NT2/D1 (cell line): ENCODE measurements at regions not wholly inside any gene's neighbourhood (a gene's known extent, or its start where the extent isn't known, plus 50 kb on each side); places are given as distances from the start of the nearest gene placed in this dataset.
"Not testable (repeated sequence)": the region's sequence is repeated elsewhere in the genome, so short reads cannot be mapped to it uniquely, and the experiment has no call there.

ENCODE experiments used
- DNase-seq: peaks from one replicate; pipeline ENCODE4 v3.0.0-alpha.2; 2011; ENCODE audit warnings: low read depth, low spot score
- H3K27me3 ChIP-seq: 2 replicates; pipeline ENCODE4 v1.6.0; 2011; ENCODE audit warnings: mild to moderate bottlenecking; ENCODE audit not compliant: insufficient read length, insufficient read depth
- H3K36me3 ChIP-seq: 2 replicates; pipeline ENCODE4 v1.6.1; 2011; ENCODE audit warnings: mild to moderate bottlenecking, low read length, mixed read lengths; ENCODE audit not compliant: insufficient read depth, insufficient read length
- H3K4me1 ChIP-seq: 2 replicates; pipeline ENCODE4 v1.5.1; 2011; ENCODE audit not compliant: insufficient read depth, insufficient read length
- H3K4me3 ChIP-seq: 2 replicates; pipeline ENCODE4 v1.5.1; 2011; ENCODE audit warnings: low read depth; ENCODE audit not compliant: insufficient read length
- H3K9ac ChIP-seq: 2 replicates; pipeline ENCODE4 v1.6.0; 2011; ENCODE audit warnings: low read depth; ENCODE audit not compliant: insufficient read length
- H3K9me3 ChIP-seq: 2 replicates; pipeline ENCODE4 v1.5.1; 2011; ENCODE audit warnings: mild to moderate bottlenecking, low read length; ENCODE audit not compliant: insufficient read depth
- SUZ12 ChIP-seq: IDR thresholded peaks from 2 replicates; pipeline ENCODE4 v1.6.1; 2011; ENCODE audit not compliant: insufficient read length, insufficient read depth; ENCODE audit errors: extremely low read depth
- YY1 ChIP-seq: IDR thresholded peaks from 2 replicates; pipeline ENCODE4 v1.6.1; 2011; ENCODE audit not compliant: insufficient read length, insufficient read depth
- ZNF274 ChIP-seq: IDR thresholded peaks from 2 replicates; pipeline ENCODE4 v1.6.1; 2011; ENCODE audit warnings: mild to moderate bottlenecking, low read depth, low read length

GRCh38 chr15:46946953-46947352, 770.4 kb upstream of the SEMA6D start:
- H3K27me3 ChIP-seq = no peaks in the 10 kb centered on the region
- no peak for TF ChIP-seq YY1
- TF ChIP-seq SUZ12 = no peak
- TF ChIP-seq ZNF274 = no peak
- no peak for DNase-seq
- H3K9ac ChIP-seq = no peak overlapping the region
- H3K4me1 ChIP-seq = no peaks in the 10 kb centered on the region
- no peaks in the 10 kb centered on the region for H3K36me3 ChIP-seq
- H3K9me3 ChIP-seq = no peaks in the 10 kb centered on the region
- no peak overlapping the region for H3K4me3 ChIP-seq

- no peaks in the 10 kb centered on the region for H3K9me3 ChIP-seq
- H3K27me3 ChIP-seq = no peaks in the 10 kb centered on the region
- no peaks in the 10 kb centered on the region for H3K36me3 ChIP-seq
- H3K4me1 ChIP-seq = no peaks in the 10 kb centered on the region
- H3K9ac ChIP-seq = no peak overlapping the region
- no peak overlapping the region for H3K4me3 ChIP-seq
- no peak for TF ChIP-seq ZNF274
- no peak for TF ChIP-seq YY1
- no peak for TF ChIP-seq SUZ12
- no peak for DNase-seq
These were observed 761.7 kb upstream of the SEMA6D start for GRCh38 chr15:46955576-46955975.

- no peak for TF ChIP-seq SUZ12
- TF ChIP-seq YY1 = no peak
- TF ChIP-seq ZNF274 = no peak
- Histone ChIP-seq H3K9ac (no peak overlapping the region), H3K4me3 (no peak overlapping the region), H3K36me3 (no peaks in the 10 kb centered on the region), H3K9me3 (no peaks in the 10 kb centered on the region), H3K27me3 (no peaks in the 10 kb centered on the region), H3K4me1 (no peaks in the 10 kb centered on the region)
- no peak for DNase-seq
These were observed 760.8 kb upstream of the SEMA6D start for GRCh38 chr15:46956456-46956855.

- Histone ChIP-seq H3K4me3 (no peak overlapping the region), H3K27me3 (no peaks in the 10 kb centered on the region), H3K9ac (no peak overlapping the region), H3K9me3 (no peaks in the 10 kb centered on the region), H3K4me1 (no peaks in the 10 kb centered on the region), H3K36me3 (no peaks in the 10 kb centered on the region)
- no peak for DNase-seq
- TF ChIP-seq SUZ12 = no peak
- TF ChIP-seq ZNF274 = no peak
- TF ChIP-seq YY1 = no peak
These were observed 760.4 kb upstream of the SEMA6D start for GRCh38 chr15:46956881-46957280.

GRCh38 chr15:46960581-46960980, 756.7 kb upstream of the SEMA6D start:
- H3K36me3 ChIP-seq = no peaks in the 10 kb centered on the region
- no peaks in the 10 kb centered on the region for H3K4me1 ChIP-seq
- no peak overlapping the region for H3K4me3 ChIP-seq
- DNase-seq = no peak
- H3K9ac ChIP-seq = no peak overlapping the region
- no peaks in the 10 kb centered on the region for H3K9me3 ChIP-seq
- TF ChIP-seq ZNF274 = no peak
- TF ChIP-seq YY1 = no peak
- TF ChIP-seq SUZ12 = no peak
- no peaks in the 10 kb centered on the region for H3K27me3 ChIP-seq

- no peak overlapping the region for H3K9ac ChIP-seq
- H3K27me3 ChIP-seq = no peaks in the 10 kb centered on the region
- H3K4me3 ChIP-seq = no peak overlapping the region
- H3K9me3 ChIP-seq = no peaks in the 10 kb centered on the region
- no peaks in the 10 kb centered on the region for H3K36me3 ChIP-seq
- no peak for DNase-seq
- no peaks in the 10 kb centered on the region for H3K4me1 ChIP-seq
- TF ChIP-seq SUZ12 (no peak), YY1 (no peak), ZNF274 (no peak)
These were observed 755.5 kb upstream of the SEMA6D start for GRCh38 chr15:46961795-46962194.

- H3K4me1 ChIP-seq, H3K27me3 ChIP-seq, H3K4me3 ChIP-seq, H3K9ac ChIP-seq, DNase-seq, H3K9me3 ChIP-seq, H3K36me3 ChIP-seq: not testable (repeated sequence)
These were observed 729.2 kb upstream of the SEMA6D start for GRCh38 chr15:46988055-46988454.

- Histone ChIP-seq H3K9ac (no peak overlapping the region), H3K27me3 (no peaks in the 10 kb centered on the region), H3K4me1 (no peaks in the 10 kb centered on the region), H3K36me3 (no peaks in the 10 kb centered on the region), H3K9me3 (no peaks in the 10 kb centered on the region), H3K4me3 (no peak overlapping the region)
- no peak for TF ChIP-seq ZNF274
- no peak for TF ChIP-seq YY1
- no peak for TF ChIP-seq SUZ12
- DNase-seq = no peak
These were observed 720.9 kb upstream of the SEMA6D start for GRCh38 chr15:46996359-46996758.
